HEK293T (cell line): ENCODE measurements at regions not wholly inside any gene's neighbourhood (a gene's known extent, or its start where the extent isn't known, plus 50 kb on each side); places are given as distances from the start of the nearest gene placed in this dataset.

Experiments
- ARNT ChIP-seq: fragments of 450-650 bp; IDR thresholded peaks from 2 replicates; pipeline ENCODE4 v1.6.1; 2017; ENCODE audit warnings: mild to moderate bottlenecking
- BHLHE40 ChIP-seq: fragments of 450-650 bp; IDR thresholded peaks from 2 replicates; pipeline ENCODE4 v1.6.1; 2016; ENCODE audit warnings: mild to moderate bottlenecking, moderate library complexity, borderline replicate concordance
- CTBP1 ChIP-seq: fragments of 450-650 bp; IDR thresholded peaks from 2 replicates; pipeline ENCODE4 v1.6.1; 2016; ENCODE audit warnings: borderline replicate concordance
- ELF4 ChIP-seq: fragments of 450-650 bp; IDR thresholded peaks from 2 replicates; pipeline ENCODE4 v1.6.1; 2017; ENCODE audit warnings: antibody characterized with exemption
- FOXA1 ChIP-seq: fragments of 450-650 bp; IDR thresholded peaks from 2 replicates; pipeline ENCODE4 v1.6.1; 2016; ENCODE audit warnings: mild to moderate bottlenecking
- FOXK2 ChIP-seq: fragments of 450-650 bp; IDR thresholded peaks from 2 replicates; pipeline ENCODE4 v1.6.1; 2016; ENCODE audit warnings: mild to moderate bottlenecking
- FOXM1 ChIP-seq: fragments of 450-650 bp; IDR thresholded peaks from 2 replicates; pipeline ENCODE4 v1.6.1; 2017; ENCODE audit warnings: mild to moderate bottlenecking, borderline replicate concordance
- HDGF ChIP-seq: fragments of 450-650 bp; IDR thresholded peaks from 2 replicates; pipeline ENCODE4 v1.6.1; 2017; ENCODE audit warnings: antibody characterized with exemption, borderline replicate concordance
- L3MBTL2 ChIP-seq: fragments of 450-650 bp; conservative IDR thresholded peaks from 2 replicates; pipeline ENCODE4 v1.6.1; 2016; ENCODE audit warnings: mild to moderate bottlenecking
- PKNOX1 ChIP-seq: fragments of 450-650 bp; IDR thresholded peaks from 2 replicates; pipeline ENCODE4 v1.6.1; 2016
- SP1 ChIP-seq: fragments of 450-650 bp; IDR thresholded peaks from 2 replicates; pipeline ENCODE4 v1.6.1; 2017
- SUZ12 ChIP-seq: fragments of 450-650 bp; IDR thresholded peaks from 2 replicates; pipeline ENCODE4 v1.6.1; 2016; ENCODE audit warnings: mild to moderate bottlenecking
- TARDBP ChIP-seq: fragments of 450-650 bp; IDR thresholded peaks from 2 replicates; pipeline ENCODE4 v1.6.1; 2016

GRCh38 chr14:34098045-34098984 is 147.4 kb upstream of the EGLN3 start:
- no peak for TF ChIP-seq CTBP1
- no peak for TF ChIP-seq BHLHE40
- TF ChIP-seq FOXM1 = no peak
- TF ChIP-seq PKNOX1 = no peak
- no peak for TF ChIP-seq L3MBTL2
- no peak for TF ChIP-seq TARDBP
- TF ChIP-seq FOXK2 = no peak
- TF ChIP-seq HDGF = no peak
- TF ChIP-seq FOXA1 = no peak
- no peak for TF ChIP-seq SP1
- no peak for TF ChIP-seq SUZ12
- no peak for TF ChIP-seq ELF4
- TF ChIP-seq ARNT = no peak
